Esophagus muscularis mucosa (tissue), 4 donors: ENCODE measurements at regions not wholly inside any gene's neighbourhood (a gene's known extent, or its start where the extent isn't known, plus 50 kb on each side); places are given as distances from the start of the nearest gene placed in this dataset.

Experiments used
- DNase-seq: peaks from one replicate; pipeline ENCODE4 v3.0.0-alpha.2; 2017; ENCODE audit errors: extremely low spot score
- H3K27ac ChIP-seq, 4 donors: fragments of 200-600 bp; sonication (generic); replicated peaks in 1 of 4; 1 replicate in 3 of 4; 2 replicates in 1 of 4; pipeline ENCODE4 v1.5.1; 2016 to 2019; ENCODE audit warnings: mild to moderate bottlenecking in 1 of 4
- H3K27me3 ChIP-seq, 4 donors: fragments of 200-600 bp; sonication (generic); one replicate each; pipeline versions ENCODE4 v1.5.1 to v1.6.0; 2016 to 2019
- H3K36me3 ChIP-seq, 4 donors: fragments of 200-600 bp; sonication (generic); one replicate each; pipeline ENCODE4 v1.5.1; 2016 to 2019
- H3K4me1 ChIP-seq, 4 donors: fragments of 200-600 bp; sonication (generic); one replicate each; pipeline ENCODE4 v1.5.1; 2016 to 2019
- H3K4me3 ChIP-seq, 4 donors: fragments of 200-600 bp; sonication (generic); 1 replicate in 2 of 4; 2 replicates in 2 of 4; pipeline ENCODE4 v1.5.1; 2016 to 2019; ENCODE audit warnings: mild to moderate bottlenecking in 4 of 4, moderate library complexity in 1 of 4
- H3K9me3 ChIP-seq, 4 donors: fragments of 200-600 bp; sonication (generic); 1 replicate in 3 of 4; 2 replicates in 1 of 4; pipeline ENCODE4 v1.5.1; 2016 to 2019
- EP300 ChIP-seq: sonication (generic); formaldehyde crosslinking; IDR thresholded peaks from one replicate; pipeline ENCODE4 v1.6.1; 2017; ENCODE audit warnings: antibody characterized with exemption
- POLR2A ChIP-seq: fragments of 450-650 bp; IDR thresholded peaks from one replicate; pipeline ENCODE4 v1.6.1; 2017; ENCODE audit warnings: antibody characterized with exemption, moderate library complexity, mild to moderate bottlenecking, low read depth
- POLR2AphosphoS5 ChIP-seq, 2 donors: sonication (generic); formaldehyde crosslinking; IDR thresholded peaks; one replicate each; pipeline ENCODE4 v1.6.1; 2017; ENCODE audit warnings: antibody characterized with exemption in 2 of 2
- WGBS: methylation state at CpG from one replicate; pipeline ENCODE4 v1.1.5; 2018; 5-methylcytosine and 5-hydroxymethylcytosine counted together
- intact Hi-C: fragments of 100-400 bp; cut with DNase I; formaldehyde crosslinking; loops from one replicate; pipeline ENCODE4 v1.15.1; 2023
- TF ChIP-seq, protein P1 (sequence below), 3 experiments: fragments of 200-600 bp in 2 of 3; fragments of 450-650 bp in 1 of 3; sonication (generic) in 2 of 3; IDR thresholded peaks; one replicate each; pipeline ENCODE4 v1.5.1; 2017 to 2019; ENCODE audit warnings: antibody characterized with exemption in 3 of 3, mild to moderate bottlenecking in 2 of 3, moderate library complexity in 1 of 3

DNA sequence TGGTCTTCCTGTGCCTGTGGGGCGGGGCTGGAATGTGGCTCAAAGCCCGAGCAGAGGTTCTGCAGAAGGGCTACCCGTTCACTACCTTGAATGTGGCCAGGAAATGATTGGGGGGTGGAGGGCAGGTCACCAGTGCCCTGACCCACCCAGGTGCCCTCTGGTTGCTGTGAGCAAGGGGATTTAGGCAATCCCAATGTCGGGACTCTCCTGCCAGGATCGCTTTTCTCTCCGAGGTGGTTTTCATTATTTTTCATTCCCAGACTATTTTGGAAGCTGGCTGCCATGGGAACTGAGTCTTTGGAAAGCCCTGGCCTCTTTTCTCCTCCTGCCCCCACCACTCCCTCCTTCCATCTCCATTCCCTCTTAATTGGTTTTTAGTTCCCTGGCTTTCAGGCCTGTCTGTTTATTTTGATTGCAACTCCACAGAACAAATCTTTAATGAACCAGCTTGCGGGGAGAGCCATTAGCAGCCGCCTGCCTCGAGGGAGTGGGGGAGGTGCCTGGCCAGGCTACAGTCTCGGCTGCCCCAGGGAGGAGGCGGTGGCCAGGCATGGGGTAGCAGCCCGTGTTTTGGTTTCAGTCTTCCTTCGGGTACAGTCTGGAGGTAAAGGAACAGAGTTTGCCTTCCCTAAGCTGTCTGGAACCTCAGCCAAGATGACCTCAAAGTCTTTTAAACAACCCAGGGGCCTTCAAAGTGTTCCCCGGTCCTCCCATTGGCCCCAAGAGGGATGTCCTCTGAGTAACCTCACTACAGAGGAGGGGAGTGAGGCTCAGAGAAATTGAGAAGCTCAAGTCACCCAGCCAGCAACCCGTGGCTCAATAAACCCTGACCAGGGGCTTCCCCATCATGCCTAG is 114.4 kb upstream of the HAAO start:
- intact Hi-C loops: no loop called here
- DNase-seq: no peak
- Histone ChIP-seq H3K4me3 (peak overlapping the region; percentile 20 to 28 (median 24)), H3K36me3 (no peaks in the 10 kb centered on the region), H3K4me1 (peaks cover 64 to 82% (median 81%) of the 10 kb centered on the region in 4 donors), H3K27ac (peak overlapping the region; percentile 87 to 91 (median 87)), H3K9me3 (no peaks in the 10 kb centered on the region), H3K27me3 (no peaks in the 10 kb centered on the region)
- 20% methylated on average over 14 of the region's 15 CpGs for WGBS
- TF ChIP-seq POLR2A (no peak), POLR2AphosphoS5 (IDR thresholded peaks at IDR 0.05) (peak in 1 of 2 donors; percentile 72)
- TF ChIP-seq, protein P1, sequence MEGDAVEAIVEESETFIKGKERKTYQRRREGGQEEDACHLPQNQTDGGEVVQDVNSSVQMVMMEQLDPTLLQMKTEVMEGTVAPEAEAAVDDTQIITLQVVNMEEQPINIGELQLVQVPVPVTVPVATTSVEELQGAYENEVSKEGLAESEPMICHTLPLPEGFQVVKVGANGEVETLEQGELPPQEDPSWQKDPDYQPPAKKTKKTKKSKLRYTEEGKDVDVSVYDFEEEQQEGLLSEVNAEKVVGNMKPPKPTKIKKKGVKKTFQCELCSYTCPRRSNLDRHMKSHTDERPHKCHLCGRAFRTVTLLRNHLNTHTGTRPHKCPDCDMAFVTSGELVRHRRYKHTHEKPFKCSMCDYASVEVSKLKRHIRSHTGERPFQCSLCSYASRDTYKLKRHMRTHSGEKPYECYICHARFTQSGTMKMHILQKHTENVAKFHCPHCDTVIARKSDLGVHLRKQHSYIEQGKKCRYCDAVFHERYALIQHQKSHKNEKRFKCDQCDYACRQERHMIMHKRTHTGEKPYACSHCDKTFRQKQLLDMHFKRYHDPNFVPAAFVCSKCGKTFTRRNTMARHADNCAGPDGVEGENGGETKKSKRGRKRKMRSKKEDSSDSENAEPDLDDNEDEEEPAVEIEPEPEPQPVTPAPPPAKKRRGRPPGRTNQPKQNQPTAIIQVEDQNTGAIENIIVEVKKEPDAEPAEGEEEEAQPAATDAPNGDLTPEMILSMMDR (IDR thresholded peaks at IDR 0.05): peak in 2 of 3 experiments; percentile 8 to 10

DNA sequence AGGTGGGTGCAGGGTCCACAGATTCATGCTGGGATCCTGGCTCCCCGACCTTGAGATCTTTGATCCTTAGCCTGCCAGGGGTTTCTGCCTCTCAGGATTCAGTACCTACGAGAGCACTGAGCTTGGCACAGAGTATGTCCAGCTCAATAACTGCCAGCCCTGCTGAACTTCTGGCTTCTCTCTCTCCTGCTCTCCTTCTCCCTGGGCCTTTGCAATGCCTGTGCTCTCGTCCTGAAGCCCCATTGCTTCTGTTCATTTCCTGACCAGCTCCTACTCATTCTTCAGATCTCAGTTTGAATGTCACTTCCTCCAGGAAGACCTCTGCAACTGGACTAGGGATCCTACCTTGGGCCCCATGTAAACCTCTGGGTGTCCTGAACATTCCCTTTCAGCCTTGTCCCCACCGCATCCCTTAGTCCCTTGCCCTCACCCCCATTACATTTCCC is 113.8 kb upstream of the HAAO start:
- TF ChIP-seq, protein P1 (IDR thresholded peaks at IDR 0.05): no peak
- TF ChIP-seq EP300: no peak
- TF ChIP-seq POLR2AphosphoS5 (IDR thresholded peaks at IDR 0.05): no peak
- H3K4me1 ChIP-seq: peaks cover 71 to 87% (median 85%) of the 10 kb centered on the region in 4 donors

DNA sequence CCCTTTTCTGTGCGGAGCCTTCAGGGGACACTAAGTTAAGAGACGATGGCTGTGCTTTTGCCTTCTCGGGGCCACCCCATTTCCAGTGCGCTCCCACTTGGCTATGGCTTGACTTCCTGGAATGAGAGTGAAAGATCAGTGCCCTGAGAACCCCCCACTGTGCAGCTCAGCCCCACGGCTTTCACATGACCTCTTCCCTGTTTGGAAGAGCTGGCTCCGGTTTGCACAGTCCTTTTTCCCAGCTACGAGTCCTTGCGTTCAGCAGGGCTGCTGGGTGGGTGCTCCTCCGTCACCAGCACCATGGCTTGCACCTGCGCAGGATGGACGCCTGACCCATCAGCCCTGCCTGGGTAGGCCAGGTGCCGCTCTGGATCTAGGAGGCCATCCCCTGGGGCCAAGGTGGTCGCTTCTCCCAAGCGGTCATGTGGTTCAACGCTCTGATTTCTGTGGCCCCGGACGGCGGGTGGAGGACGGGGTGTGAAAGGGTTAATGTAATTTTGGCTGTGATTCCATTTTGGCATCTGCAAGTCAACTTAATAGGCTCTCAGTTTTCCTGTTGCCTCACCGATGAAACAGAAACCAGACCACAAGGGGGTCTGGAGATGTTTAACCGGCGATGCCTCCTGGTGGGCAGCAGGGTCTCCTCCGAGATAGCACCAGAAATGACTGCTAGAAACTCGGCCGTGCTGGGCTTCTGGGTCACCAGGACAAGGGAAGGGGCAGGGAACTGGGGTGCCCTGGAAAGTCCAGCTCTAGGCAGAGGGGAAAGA is 113.1 kb upstream of the HAAO start:
- Histone ChIP-seq H3K36me3 (no peaks in the 10 kb centered on the region), H3K27me3 (no peaks in the 10 kb centered on the region), H3K4me3 (peak overlapping the region in 1 of 4 donors; percentile 9), H3K27ac (peak overlapping the region; percentile 87 to 91 (median 87)), H3K4me1 (peaks cover 71 to 87% (median 85%) of the 10 kb centered on the region in 4 donors), H3K9me3 (no peaks in the 10 kb centered on the region)
- intact Hi-C loops: no loop called here
- TF ChIP-seq POLR2AphosphoS5 (IDR thresholded peaks at IDR 0.05): peak in 1 of 2 donors; percentile 13
- no peak for TF ChIP-seq EP300
- no peak for TF ChIP-seq POLR2A
- TF ChIP-seq, protein P1 (IDR thresholded peaks at IDR 0.05): peak in 2 of 3 experiments; percentile 41 to 43
- no peak for DNase-seq
- 40% methylated on average over 18 of the region's 25 CpGs for WGBS

More for the DNA sequence above, 113.8 kb upstream of the HAAO start:
- H3K27me3 ChIP-seq: no peaks in the 10 kb centered on the region
- 10% methylated on average over 3 of the region's 4 CpGs for WGBS
- H3K36me3 ChIP-seq: no peaks in the 10 kb centered on the region
- H3K9me3 ChIP-seq: no peaks in the 10 kb centered on the region
- intact Hi-C loops: no loop called here
- DNase-seq: no peak
- H3K27ac ChIP-seq: peak overlapping the region; percentile 87 to 91 (median 87)
- H3K4me3 ChIP-seq: peak overlapping the region; percentile 20 to 28 (median 24)

DNA sequence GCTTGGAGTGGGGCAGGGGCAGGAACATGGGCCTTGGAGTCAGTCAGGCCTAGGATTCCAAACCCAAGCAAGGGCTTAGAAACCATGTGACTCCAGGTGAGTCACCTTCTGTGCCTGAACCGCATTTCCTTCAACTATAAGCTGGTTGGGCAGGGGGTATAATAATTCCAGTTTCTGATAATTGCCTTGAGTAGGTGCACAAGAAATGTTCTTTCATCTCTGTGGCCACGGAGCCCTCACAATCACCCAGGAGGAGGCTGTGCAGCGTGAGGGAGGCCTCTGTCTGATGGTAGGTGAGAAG is 112.1 kb upstream of the HAAO start:
- no peak for DNase-seq
- no peaks in the 10 kb centered on the region for H3K9me3 ChIP-seq
- TF ChIP-seq EP300 (no peak), POLR2AphosphoS5 (IDR thresholded peaks at IDR 0.05) (no peak), POLR2A (no peak)
- TF ChIP-seq, protein P1 (IDR thresholded peaks at IDR 0.05): no peak
- 85% methylated on average over 3 of the region's 3 CpGs for WGBS
- H3K4me3 ChIP-seq: no peak overlapping the region
- intact Hi-C loops: no loop called here
- H3K27ac ChIP-seq: peak overlapping the region; percentile 29 to 91 (median 87)
- H3K27me3 ChIP-seq: no peaks in the 10 kb centered on the region
- H3K4me1 ChIP-seq: peaks cover 69 to 80% (median 78%) of the 10 kb centered on the region in 4 donors
- H3K36me3 ChIP-seq: no peaks in the 10 kb centered on the region
